Endothelial cell of umbilical vein (primary cell): ENCODE measurements at regions not wholly inside any gene's neighbourhood (a gene's known extent, or its start where the extent isn't known, plus 50 kb on each side); places are given as distances from the start of the nearest gene placed in this dataset.

Source experiments
- BruUV-seq: library from RNA; stranded (reverse); fragments of 400-500 nt; replicated peaks from 2 replicates; lab custom pipeline; 2021; lab: Mats Ljungman, UMichigan
- CTCF ChIA-PET: fragments of 300-600, 350-600 bp; sonication (Branson Sonifier 250); formaldehyde crosslinking; loops from one replicate; lab custom pipeline; 2021; ENCODE audit warnings: antibody characterized with exemption, inconsistent platforms; lab: Charles Lee
- POLR2A ChIA-PET: fragments of 300-600, 350-600 bp; sonication (Branson Sonifier 250); formaldehyde crosslinking; loops from one replicate; lab custom pipeline; 2021; ENCODE audit warnings: antibody characterized with exemption, inconsistent platforms; lab: Charles Lee
- DNase-seq: peaks from one replicate; pipeline ENCODE4 v3.0.0-alpha.2; 2011; ENCODE audit warnings: low read depth, low spot score
- FAIRE-seq: peaks from 2 replicates; lab custom pipeline; 2011; peaks lifted over from hg19 to GRCh38; lab: Jason Lieb, UNC
- H2AFZ ChIP-seq: 2 replicates; pipeline ENCODE4 v1.6.0; 2012; ENCODE audit warnings: low read depth, low read length, control low read depth, inconsistent platforms
- H3K27ac ChIP-seq: 2 replicates; pipeline ENCODE4 v1.5.1; 2011; ENCODE audit warnings: low read depth, mild to moderate bottlenecking, control low read depth, low read length, moderate library complexity; ENCODE audit not compliant: insufficient read depth
- H3K27me3 ChIP-seq, 2 experiments: 2 replicates each; pipeline versions ENCODE4 v1.6.0 to v1.6.1; 2011; ENCODE audit warnings: low read length in 2 of 2, mixed read lengths in 1 of 2; ENCODE audit not compliant: control insufficient read depth in 2 of 2, insufficient read depth in 2 of 2
- H3K36me3 ChIP-seq, 2 experiments: 2 replicates in 1 of 2; 3 replicates in 1 of 2; pipeline ENCODE4 v1.5.1; 2011; ENCODE audit warnings: low read length in 2 of 2, mild to moderate bottlenecking in 1 of 2, moderate library complexity in 1 of 2; ENCODE audit not compliant: control insufficient read depth in 2 of 2, insufficient read depth in 2 of 2; ENCODE audit errors: extremely low read depth in 1 of 2
- H3K4me1 ChIP-seq: 3 replicates; pipeline ENCODE4 v1.5.1; 2011; ENCODE audit warnings: mild to moderate bottlenecking, low read length; ENCODE audit not compliant: control insufficient read depth, insufficient read depth; ENCODE audit errors: extremely low read depth
- H3K4me2 ChIP-seq: 2 replicates; pipeline ENCODE4 v1.6.1; 2011; ENCODE audit warnings: low read length, control low read depth, mixed read lengths; ENCODE audit not compliant: insufficient read depth
- H3K4me3 ChIP-seq, 3 experiments: fragments of 200-600 bp in 1 of 3; sonication (generic), shearing (Covaris generic) in 1 of 3; replicated peaks in 1 of 3; 2 replicates each; pipeline ENCODE4 v1.5.1; 2011 to 2016; ENCODE audit warnings: control low read depth in 3 of 3, low read length in 3 of 3, mild to moderate bottlenecking in 2 of 3, inconsistent platforms in 1 of 3, low read depth in 1 of 3, moderate library complexity in 1 of 3; ENCODE audit not compliant: insufficient read depth in 1 of 3
- H3K79me2 ChIP-seq: 2 replicates; pipeline ENCODE4 v1.6.0; 2012; ENCODE audit warnings: low read length, inconsistent platforms; ENCODE audit not compliant: control insufficient read depth, insufficient read depth
- H3K9ac ChIP-seq: replicated peaks from 2 replicates; pipeline ENCODE3; 2011; ENCODE audit warnings: low read length, control low read depth; ENCODE audit not compliant: insufficient read depth; ENCODE audit errors: extremely low read depth
- H3K9me1 ChIP-seq: replicated peaks from 3 replicates; pipeline ENCODE4 v1.6.0; 2011; ENCODE audit warnings: mild to moderate bottlenecking, low read length; ENCODE audit not compliant: control insufficient read depth, insufficient read depth; ENCODE audit errors: extremely low read depth
- H3K9me3 ChIP-seq: replicated peaks from 2 replicates; pipeline ENCODE4 v1.5.1; 2012; ENCODE audit warnings: low read length, inconsistent platforms; ENCODE audit not compliant: control insufficient read depth, insufficient read depth
- H4K20me1 ChIP-seq: replicated peaks from 2 replicates; pipeline ENCODE3; 2011; ENCODE audit warnings: mild to moderate bottlenecking, low read length; ENCODE audit not compliant: control insufficient read depth, insufficient read depth; ENCODE audit errors: extremely low read depth
- CTCF ChIP-seq, 2 donors: IDR thresholded peaks; 1 replicate in 1 of 2; 2 replicates in 1 of 2; pipeline ENCODE4 v1.5.1; 2011; ENCODE audit warnings: low read length in 2 of 2, mild to moderate bottlenecking in 2 of 2, moderate library complexity in 2 of 2, control low read depth in 1 of 2, inconsistent platforms in 1 of 2, low read depth in 1 of 2; ENCODE audit not compliant: insufficient read depth in 1 of 2; ENCODE audit errors: extremely low read depth in 1 of 2
- EZH2 ChIP-seq: IDR thresholded peaks from 2 replicates; pipeline ENCODE4 v1.6.1; 2012; ENCODE audit warnings: borderline replicate concordance, low read depth, mild to moderate bottlenecking, moderate library complexity, low read length, inconsistent platforms; ENCODE audit not compliant: severe bottlenecking
- FOS ChIP-seq: IDR thresholded peaks from 2 replicates; pipeline ENCODE4 v1.6.1; 2011; ENCODE audit warnings: mild to moderate bottlenecking, low read length, moderate library complexity, borderline replicate concordance; ENCODE audit not compliant: insufficient read depth
- GATA2 ChIP-seq: IDR thresholded peaks from 2 replicates; pipeline ENCODE4 v1.7.0; 2011; ENCODE audit warnings: low read depth, mild to moderate bottlenecking, moderate library complexity, mixed read lengths, low read length; ENCODE audit not compliant: insufficient read length, insufficient read depth
- JUN ChIP-seq: IDR thresholded peaks from 2 replicates; pipeline ENCODE4 v1.6.1; 2011; ENCODE audit warnings: borderline replicate concordance, low read depth; ENCODE audit not compliant: insufficient read length, insufficient read depth
- MAX ChIP-seq: IDR thresholded peaks from 2 replicates; pipeline ENCODE4 v1.6.1; 2011; ENCODE audit not compliant: insufficient read depth, insufficient read length
- MYC ChIP-seq: IDR thresholded peaks from one replicate; pipeline ENCODE4 v1.6.1; 2011; ENCODE audit warnings: mild to moderate bottlenecking, low read depth, low read length
- POLR2A ChIP-seq: IDR thresholded peaks from 2 replicates; pipeline ENCODE4 v1.6.1; 2012; ENCODE audit warnings: low read depth, mild to moderate bottlenecking, control low read depth, low read length
- POLR2AphosphoS5 ChIP-seq: IDR thresholded peaks from 2 replicates; pipeline ENCODE4 v1.6.1; 2012; ENCODE audit warnings: low read depth, mild to moderate bottlenecking, control low read depth, low read length, moderate library complexity; ENCODE audit not compliant: insufficient read depth
- dilution Hi-C: fragments of 300-500 bp; cut with MboI; formaldehyde crosslinking; loops from one replicate; pipeline ENCODE4 v1.15.0; 2019; ENCODE audit warnings: low sequenced_read_pairs; ENCODE audit not compliant: extremely low pct_ligation_motif_present
- intact Hi-C: fragments of 100-400 bp; cut with micrococcal nuclease; formaldehyde crosslinking; loops from one replicate; pipeline ENCODE4 v1.10.0; 2022

- DNase-seq = peak; percentile 78
- peak overlapping the region; percentile 13 for H3K9ac ChIP-seq
- no peaks in the 10 kb centered on the region for H3K27me3 ChIP-seq
- H3K9me1 ChIP-seq = no peaks in the 10 kb centered on the region
- BruUV-seq = no TSS peak
- H3K27ac ChIP-seq = peak overlapping the region; percentile 60
- peak overlapping the region; percentile 74 for H3K4me2 ChIP-seq
- TF ChIP-seq JUN (peak; percentile 19), MAX (no peak)
- intact Hi-C loops (loop anchor here (1.0 kb wide), 2 partner anchors 29 to 151 kb away; no protein-coding TSS in a partner anchor), dilution Hi-C loops (no loop called here)
- peaks cover 43% of the 10 kb centered on the region for H3K4me1 ChIP-seq
- ChIA-PET CTCF (interaction anchor here (0.9 to 2.8 kb wide), 9 partner anchors 14 to 530 kb away, joined by 3 to 15 read pairs (median 3); no protein-coding TSS in a partner anchor), POLR2A (no interaction called here)
- no peaks in the 10 kb centered on the region for H4K20me1 ChIP-seq
- H2AFZ ChIP-seq = no peak overlapping the region
- FAIRE-seq = peak; percentile 43
- no peaks in the 10 kb centered on the region for H3K79me2 ChIP-seq
- H3K36me3 ChIP-seq = no peaks in the 10 kb centered on the region
- no peak overlapping the region for H3K4me3 ChIP-seq
- no peaks in the 10 kb centered on the region for H3K9me3 ChIP-seq
Measured at GRCh38 chr12:59070322-59070933, 150.1 kb upstream of the LRIG3 start.

GRCh38 chr12:59069516-59069915 is 149.2 kb upstream of the LRIG3 start:
- intact Hi-C loops (loop anchor here (1.0 kb wide), 1 partner anchor 14 kb away; no protein-coding TSS in a partner anchor), dilution Hi-C loops (no loop called here)
- Histone ChIP-seq H3K9ac (peak overlapping the region; percentile 13), H3K9me3 (no peaks in the 10 kb centered on the region), H3K9me1 (no peaks in the 10 kb centered on the region), H3K4me1 (peaks cover 34% of the 10 kb centered on the region), H3K4me2 (peak overlapping the region; percentile 74), H3K4me3 (no peak overlapping the region), H3K79me2 (no peaks in the 10 kb centered on the region), H3K27me3 (no peaks in the 10 kb centered on the region), H3K27ac (peak overlapping the region; percentile 26), H2AFZ (no peak overlapping the region), H3K36me3 (no peaks in the 10 kb centered on the region), H4K20me1 (no peaks in the 10 kb centered on the region)
- POLR2A ChIA-PET = no interaction called here
- DNase-seq (peak; percentile 79), FAIRE-seq (peak; percentile 56)
- no peak for TF ChIP-seq POLR2A
- no peak for TF ChIP-seq GATA2
- TF ChIP-seq CTCF (IDR thresholded peaks at IDR 0.05; ENCODE audit: extremely low read depth in 1 of 2, insufficient read depth in 1 of 2, low read depth in 1 of 2, low read length in 2 of 2) = no peak
- TF ChIP-seq MYC = no peak
- TF ChIP-seq POLR2AphosphoS5 = no peak
- peak; percentile 29 for TF ChIP-seq FOS
- TF ChIP-seq EZH2 = no peak
- no peak for TF ChIP-seq MAX
- peak; percentile 26 for TF ChIP-seq JUN
- CTCF ChIA-PET = interaction anchor here (1.0 to 3.6 kb wide), 8 partner anchors 9 to 529 kb away, joined by 3 to 18 read pairs (median 4); no protein-coding TSS in a partner anchor
- no TSS peak for BruUV-seq
